Skeletal muscle tissue (tissue), 3 donors: ENCODE measurements at regions not wholly inside any gene's neighbourhood (a gene's known extent, or its start where the extent isn't known, plus 50 kb on each side); places are given as distances from the start of the nearest gene placed in this dataset.

Source experiments
- H3K27ac ChIP-seq: one replicate; pipeline ENCODE4 v1.7.0; 2013; ENCODE audit warnings: mild to moderate bottlenecking, low read depth, low read length, inconsistent platforms
- H3K27me3 ChIP-seq, 3 donors: one replicate each; pipeline ENCODE4 v1.7.0; 2013; ENCODE audit warnings: low read length in 3 of 3; ENCODE audit not compliant: control insufficient read depth in 3 of 3, insufficient read depth in 3 of 3
- H3K36me3 ChIP-seq, 3 donors: one replicate each; pipeline ENCODE4 v1.7.0; 2013; ENCODE audit warnings: low read length in 3 of 3; ENCODE audit not compliant: control insufficient read depth in 3 of 3, insufficient read depth in 3 of 3
- H3K4me1 ChIP-seq, 3 donors: one replicate each; pipeline ENCODE4 v1.7.0; 2013; ENCODE audit warnings: low read length in 3 of 3, mild to moderate bottlenecking in 3 of 3; ENCODE audit not compliant: control insufficient read depth in 3 of 3, insufficient read depth in 3 of 3
- H3K4me3 ChIP-seq, 3 donors: one replicate each; pipeline ENCODE4 v1.7.0; 2013; ENCODE audit warnings: low read length in 3 of 3
- H3K9ac ChIP-seq, 3 donors: one replicate each; pipeline ENCODE4 v1.7.0; 2013; ENCODE audit warnings: low read length in 3 of 3, mild to moderate bottlenecking in 3 of 3, moderate library complexity in 2 of 3, low read depth in 1 of 3
- H3K9me3 ChIP-seq, 3 donors: one replicate each; pipeline ENCODE4 v1.7.0; 2013; ENCODE audit warnings: low read length in 3 of 3; ENCODE audit not compliant: control insufficient read depth in 3 of 3
- donor health status: Osteomylitis.

- H3K36me3 ChIP-seq: no peaks in the 10 kb centered on the region
- no peaks in the 10 kb centered on the region for H3K9me3 ChIP-seq
- H3K4me3 ChIP-seq: no peak overlapping the region
- H3K27ac ChIP-seq: no peak overlapping the region
- no peak overlapping the region for H3K9ac ChIP-seq
- H3K4me1 ChIP-seq: peaks cover 61 to 90% (median 79%) of the 10 kb centered on the region in 3 donors
- H3K27me3 ChIP-seq: peaks cover 0 to 5% (median 0%) of the 10 kb centered on the region in 3 donors
Measured at GRCh38 chr3:10555263-10555662, 49.9 kb upstream of the ATP2B2 start.

GRCh38 chr3:10556312-10556711 is 50.9 kb upstream of the ATP2B2 start:
- Histone ChIP-seq H3K27ac (no peak overlapping the region), H3K9ac (peak overlapping the region in 1 of 3 donors; percentile 25), H3K27me3 (peaks cover 0 to 5% (median 0%) of the 10 kb centered on the region in 3 donors), H3K9me3 (no peaks in the 10 kb centered on the region), H3K4me3 (no peak overlapping the region), H3K36me3 (no peaks in the 10 kb centered on the region), H3K4me1 (peaks cover 50 to 83% (median 70%) of the 10 kb centered on the region in 3 donors)

DNA sequence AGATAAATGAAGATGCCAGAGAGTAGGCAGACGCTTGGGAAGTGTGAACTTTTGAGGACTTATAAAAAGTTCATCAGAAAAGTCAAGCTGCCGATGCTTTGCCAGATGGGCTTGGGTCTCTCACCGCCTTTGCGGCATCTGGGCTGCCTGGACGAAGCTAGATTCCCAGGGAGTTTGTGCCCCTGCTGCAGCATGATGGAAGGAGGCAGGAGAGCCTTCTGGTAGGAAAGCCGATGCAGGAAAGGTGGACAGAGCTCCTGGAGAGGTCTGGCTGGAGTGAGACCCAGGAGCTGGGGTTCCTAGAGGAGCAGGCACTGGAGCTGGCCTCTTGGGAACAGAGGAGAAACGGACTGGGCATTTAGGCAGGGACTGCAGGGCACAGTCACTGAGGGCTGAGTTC is 51.9 kb upstream of the ATP2B2 start:
- Histone ChIP-seq H3K4me1 (peaks cover 41 to 73% (median 61%) of the 10 kb centered on the region in 3 donors), H3K9me3 (no peaks in the 10 kb centered on the region), H3K9ac (no peak overlapping the region), H3K36me3 (no peaks in the 10 kb centered on the region), H3K4me3 (no peak overlapping the region), H3K27me3 (peaks cover 0 to 5% (median 0%) of the 10 kb centered on the region in 3 donors), H3K27ac (peak overlapping the region; percentile 7)

GRCh38 chr3:10557781-10558373 is 52.5 kb upstream of the ATP2B2 start:
- no peak overlapping the region for H3K4me3 ChIP-seq
- no peaks in the 10 kb centered on the region for H3K36me3 ChIP-seq
- H3K27me3 ChIP-seq: peaks cover 0 to 5% (median 0%) of the 10 kb centered on the region in 3 donors
- H3K4me1 ChIP-seq: peaks cover 35 to 67% (median 54%) of the 10 kb centered on the region in 3 donors
- H3K9me3 ChIP-seq: no peaks in the 10 kb centered on the region
- no peak overlapping the region for H3K9ac ChIP-seq
- H3K27ac ChIP-seq: peak overlapping the region; percentile 87

- peaks cover 28 to 59% (median 47%) of the 10 kb centered on the region in 3 donors for H3K4me1 ChIP-seq
- peak overlapping the region; percentile 9 to 41 (median 26) for H3K4me3 ChIP-seq
- peak overlapping the region; percentile 87 for H3K27ac ChIP-seq
- peaks cover 0 to 5% (median 0%) of the 10 kb centered on the region in 3 donors for H3K27me3 ChIP-seq
- no peaks in the 10 kb centered on the region for H3K36me3 ChIP-seq
- peak overlapping the region in 2 of 3 donors; percentile 34 to 63 for H3K9ac ChIP-seq
- no peaks in the 10 kb centered on the region for H3K9me3 ChIP-seq
Measured at GRCh38 chr3:10558736-10559135, 53.4 kb upstream of the ATP2B2 start.

- Histone ChIP-seq H3K9me3 (no peaks in the 10 kb centered on the region), H3K27me3 (peaks cover 0 to 5% (median 0%) of the 10 kb centered on the region in 3 donors), H3K4me3 (no peak overlapping the region), H3K4me1 (peaks cover 28 to 49% (median 38%) of the 10 kb centered on the region in 3 donors), H3K27ac (peak overlapping the region; percentile 87), H3K36me3 (no peaks in the 10 kb centered on the region), H3K9ac (no peak overlapping the region)
Measured at GRCh38 chr3:10560060-10560861, 54.9 kb upstream of the ATP2B2 start.

DNA sequence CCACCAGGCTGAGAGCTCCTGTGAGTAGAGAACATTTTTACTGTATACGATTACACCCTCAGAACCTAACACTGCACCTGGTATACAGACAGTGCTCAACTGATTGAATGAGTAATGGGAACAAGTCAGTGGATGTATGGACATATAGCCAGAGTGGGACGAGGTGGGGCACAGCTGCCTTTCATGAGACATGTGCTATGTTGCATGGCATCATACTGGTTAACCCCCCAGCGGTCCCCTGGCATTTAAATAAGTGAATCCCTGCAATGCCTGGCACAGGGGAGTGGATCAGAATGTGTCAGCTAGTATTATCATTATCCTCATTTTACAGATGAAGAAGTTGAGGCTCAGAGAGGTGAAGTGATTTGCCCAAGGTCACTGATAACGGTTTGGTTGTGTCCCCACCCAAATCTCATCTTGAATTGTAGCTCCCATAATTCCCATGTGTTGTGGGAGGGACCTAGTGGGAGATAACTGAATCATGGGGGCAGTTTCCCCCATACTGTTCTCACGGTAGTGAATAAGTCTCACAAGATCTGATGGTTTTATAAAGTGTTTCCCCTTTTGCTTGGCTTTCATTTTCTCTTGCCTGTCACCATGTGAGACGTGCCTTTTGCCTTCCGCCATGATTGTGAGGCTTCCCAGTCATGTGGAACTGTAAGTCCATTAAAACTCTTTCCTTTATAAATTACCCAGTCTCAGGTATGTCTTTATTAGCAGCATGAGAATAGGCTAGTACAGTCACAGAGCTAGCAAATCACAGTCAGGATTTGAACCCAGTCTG is 56.0 kb upstream of the ATP2B2 start:
- H3K27me3 ChIP-seq: peaks cover 0 to 5% (median 0%) of the 10 kb centered on the region in 3 donors
- peaks cover 28 to 39% (median 34%) of the 10 kb centered on the region in 3 donors for H3K4me1 ChIP-seq
- H3K4me3 ChIP-seq: no peak overlapping the region
- no peaks in the 10 kb centered on the region for H3K36me3 ChIP-seq
- no peak overlapping the region for H3K27ac ChIP-seq
- H3K9me3 ChIP-seq: no peaks in the 10 kb centered on the region
- H3K9ac ChIP-seq: no peak overlapping the region

- Histone ChIP-seq H3K4me1 (peaks cover 25 to 34% (median 29%) of the 10 kb centered on the region in 3 donors), H3K36me3 (no peaks in the 10 kb centered on the region), H3K9ac (no peak overlapping the region), H3K9me3 (no peaks in the 10 kb centered on the region), H3K27me3 (peaks cover 0 to 5% (median 0%) of the 10 kb centered on the region in 3 donors), H3K27ac (no peak overlapping the region), H3K4me3 (no peak overlapping the region)
Measured at GRCh38 chr3:10561946-10562560, 56.7 kb upstream of the ATP2B2 start.

DNA sequence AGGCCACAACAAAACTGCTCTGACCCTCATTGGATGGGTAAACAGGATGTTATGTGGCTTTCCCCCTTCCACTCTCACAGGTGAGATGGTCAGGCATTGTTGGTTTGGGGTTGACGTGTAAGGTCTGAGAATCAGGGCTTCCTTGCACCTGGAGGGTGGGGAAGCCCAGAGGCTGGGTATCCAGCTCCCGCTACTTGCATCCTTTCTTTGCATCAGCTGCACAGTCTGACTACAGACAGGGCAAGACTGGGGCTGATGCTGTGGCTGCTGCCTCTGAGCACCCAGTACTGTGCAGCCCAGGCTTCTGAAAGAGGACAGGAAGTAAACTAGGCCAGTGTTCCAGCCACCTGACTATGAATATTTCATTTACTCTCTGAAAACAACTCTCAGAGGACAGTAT is 58.0 kb upstream of the ATP2B2 start:
- Histone ChIP-seq H3K27me3 (no peaks in the 10 kb centered on the region), H3K4me1 (peaks cover 13 to 24% (median 16%) of the 10 kb centered on the region in 3 donors), H3K9me3 (no peaks in the 10 kb centered on the region), H3K4me3 (no peak overlapping the region), H3K27ac (no peak overlapping the region), H3K36me3 (no peaks in the 10 kb centered on the region), H3K9ac (no peak overlapping the region)
